Left ventricle myocardium inferior (tissue), 1 donor: ENCODE measurements at regions not wholly inside any gene's neighbourhood (a gene's known extent, or its start where the extent isn't known, plus 50 kb on each side); places are given as distances from the start of the nearest gene placed in this dataset.

Experiments
- DNase-seq: peaks from one replicate; pipeline ENCODE4 v3.0.0-alpha.2; 2020
- H3K27ac ChIP-seq: fragments of 200-600 bp; replicated peaks from 2 replicates; pipeline ENCODE4 v1.8.0; 2021
- H3K27me3 ChIP-seq: fragments of 200-600 bp; 2 replicates; pipeline ENCODE4 v1.8.0; 2021; ENCODE audit warnings: low read depth
- H3K36me3 ChIP-seq: fragments of 200-600 bp; 2 replicates; pipeline ENCODE4 v1.8.0; 2021
- H3K4me1 ChIP-seq: fragments of 200-600 bp; 2 replicates; pipeline ENCODE4 v1.8.0; 2021
- H3K4me3 ChIP-seq: fragments of 200-600 bp; 2 replicates; pipeline ENCODE4 v1.8.0; 2021; ENCODE audit warnings: mild to moderate bottlenecking, moderate library complexity
- H3K9me3 ChIP-seq: fragments of 200-600 bp; replicated peaks from 2 replicates; pipeline ENCODE4 v1.8.0; 2021
- intact Hi-C: fragments of 100-400 bp; cut with micrococcal nuclease; formaldehyde crosslinking; loops from one replicate; pipeline ENCODE4 v1.11.0; 2022
- TF ChIP-seq, protein P1 (sequence below): fragments of 200-600 bp; IDR thresholded peaks from 2 replicates; pipeline ENCODE4 v1.8.0; 2021; ENCODE audit warnings: antibody characterized with exemption, mild to moderate bottlenecking, borderline replicate concordance
- donor health status: DM: no; HTN: yes; CAD: no; lungs with severe emphysema.

DNA sequence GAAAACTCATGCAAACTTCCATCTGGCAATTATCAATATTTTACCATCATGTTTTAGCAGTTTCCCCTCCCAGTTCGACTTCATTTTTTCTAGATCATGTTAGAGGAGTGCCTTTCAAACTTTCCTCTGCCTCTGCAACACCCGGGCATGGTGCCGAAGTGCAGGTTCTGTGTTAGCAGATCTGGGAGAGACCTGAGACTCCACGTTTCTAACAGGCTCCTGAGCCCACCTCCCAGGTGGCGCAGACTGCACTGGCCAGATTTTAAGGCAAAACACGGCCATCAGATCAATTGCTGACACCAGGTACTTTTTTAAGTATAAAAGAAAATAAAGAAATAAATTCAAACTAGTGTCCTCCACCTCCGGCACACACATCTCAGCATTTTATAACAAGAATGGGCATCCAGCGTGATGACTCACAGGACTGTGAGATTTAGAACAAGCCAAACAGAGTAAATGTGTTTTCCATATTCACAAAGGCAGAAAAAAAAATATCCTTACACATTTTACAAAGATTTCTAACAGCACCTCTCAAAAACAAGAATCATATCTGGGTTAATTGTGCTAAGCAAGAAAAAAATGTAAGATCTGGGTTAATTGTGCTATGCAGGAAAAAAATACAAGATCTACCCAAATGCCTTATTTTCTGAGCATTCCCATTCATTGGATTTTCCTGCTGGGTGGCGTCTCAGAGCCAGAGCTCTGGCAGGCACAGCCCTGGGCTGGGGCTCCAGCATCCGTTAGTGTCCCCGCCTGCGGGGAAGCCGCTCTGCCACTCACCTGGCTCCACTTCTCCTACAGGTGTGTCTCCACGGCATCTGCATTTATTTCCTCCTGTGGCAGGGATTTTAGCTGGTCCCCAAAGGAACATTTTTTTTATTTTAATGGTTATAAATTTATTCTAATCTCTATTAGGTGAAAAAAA lies 127.9 kb upstream of the SOX1 start:
- DNase-seq: no peak
- TF ChIP-seq, protein P1, sequence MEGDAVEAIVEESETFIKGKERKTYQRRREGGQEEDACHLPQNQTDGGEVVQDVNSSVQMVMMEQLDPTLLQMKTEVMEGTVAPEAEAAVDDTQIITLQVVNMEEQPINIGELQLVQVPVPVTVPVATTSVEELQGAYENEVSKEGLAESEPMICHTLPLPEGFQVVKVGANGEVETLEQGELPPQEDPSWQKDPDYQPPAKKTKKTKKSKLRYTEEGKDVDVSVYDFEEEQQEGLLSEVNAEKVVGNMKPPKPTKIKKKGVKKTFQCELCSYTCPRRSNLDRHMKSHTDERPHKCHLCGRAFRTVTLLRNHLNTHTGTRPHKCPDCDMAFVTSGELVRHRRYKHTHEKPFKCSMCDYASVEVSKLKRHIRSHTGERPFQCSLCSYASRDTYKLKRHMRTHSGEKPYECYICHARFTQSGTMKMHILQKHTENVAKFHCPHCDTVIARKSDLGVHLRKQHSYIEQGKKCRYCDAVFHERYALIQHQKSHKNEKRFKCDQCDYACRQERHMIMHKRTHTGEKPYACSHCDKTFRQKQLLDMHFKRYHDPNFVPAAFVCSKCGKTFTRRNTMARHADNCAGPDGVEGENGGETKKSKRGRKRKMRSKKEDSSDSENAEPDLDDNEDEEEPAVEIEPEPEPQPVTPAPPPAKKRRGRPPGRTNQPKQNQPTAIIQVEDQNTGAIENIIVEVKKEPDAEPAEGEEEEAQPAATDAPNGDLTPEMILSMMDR: no peak
- Histone ChIP-seq H3K27me3 (peaks cover 72% of the 10 kb centered on the region), H3K36me3 (no peaks in the 10 kb centered on the region), H3K4me3 (no peak overlapping the region), H3K27ac (no peak overlapping the region), H3K4me1 (no peaks in the 10 kb centered on the region), H3K9me3 (peaks cover 15% of the 10 kb centered on the region)
- intact Hi-C loops: no loop called here

DNA sequence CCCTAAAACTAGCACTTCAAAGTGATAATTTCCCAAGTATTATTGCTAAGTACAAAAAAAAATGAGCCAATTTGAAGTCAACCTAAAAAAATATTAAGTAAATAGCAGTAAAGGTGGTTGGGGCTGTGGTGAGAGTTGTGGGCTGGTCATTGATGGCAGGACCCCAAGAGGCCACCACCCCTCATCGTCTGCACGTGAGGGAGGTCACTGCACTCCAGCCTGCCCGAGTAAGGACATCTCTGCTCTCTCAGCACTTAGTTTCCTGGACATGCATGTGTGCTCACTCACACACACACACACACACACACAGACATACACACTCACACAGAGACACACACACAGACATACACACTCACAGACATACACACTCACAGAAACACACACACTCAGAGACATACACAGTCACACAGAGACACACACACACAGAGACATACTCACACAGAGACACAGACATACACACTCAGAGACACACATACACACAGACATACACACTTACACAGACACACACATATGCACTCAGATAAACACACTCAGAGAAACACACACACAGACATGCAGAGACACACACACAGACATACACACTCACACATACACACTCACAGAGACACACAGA lies 127.2 kb upstream of the SOX1 start:
- H3K27me3 ChIP-seq: peaks cover 80% of the 10 kb centered on the region
- TF ChIP-seq, protein P1: no peak
- peaks cover 11% of the 10 kb centered on the region for H3K9me3 ChIP-seq
- no peaks in the 10 kb centered on the region for H3K36me3 ChIP-seq
- H3K4me1 ChIP-seq: no peaks in the 10 kb centered on the region
- no peak overlapping the region for H3K4me3 ChIP-seq
- no peak for DNase-seq
- H3K27ac ChIP-seq: no peak overlapping the region
- intact Hi-C loops: no loop called here

GRCh38 chr13:111940892-111941291 lies 126.1 kb upstream of the SOX1 start:
- no peak for DNase-seq
- no peaks in the 10 kb centered on the region for H3K4me1 ChIP-seq
- TF ChIP-seq, protein P1: no peak

DNA sequence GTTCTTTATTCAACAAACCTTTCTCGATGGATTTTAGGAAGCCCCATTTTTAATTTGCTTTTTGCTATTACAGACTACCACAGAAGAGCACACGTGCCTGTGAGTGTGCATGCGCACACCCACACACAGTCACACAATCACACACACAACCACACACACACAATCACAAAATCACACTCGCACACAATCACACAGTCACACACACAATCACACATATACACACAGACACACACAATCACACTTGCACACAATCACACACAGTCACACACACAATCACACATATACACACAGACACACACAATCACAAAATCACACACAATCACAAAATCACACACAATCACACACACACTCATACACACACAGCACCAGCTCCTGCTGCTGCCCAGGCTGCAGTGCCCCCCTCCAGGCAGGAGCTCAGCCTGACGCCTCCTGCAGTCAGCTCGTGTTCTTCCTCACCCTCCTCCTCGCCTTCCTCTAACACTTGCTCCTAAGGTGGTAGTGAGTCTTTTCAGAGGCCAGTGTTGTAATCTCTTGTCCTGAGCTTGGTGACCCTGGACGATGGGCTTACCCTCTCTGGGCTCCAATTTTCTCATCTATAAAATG lies 125.0 kb upstream of the SOX1 start:
- no peak for DNase-seq
- Histone ChIP-seq H3K4me3 (no peak overlapping the region), H3K36me3 (no peaks in the 10 kb centered on the region), H3K27me3 (peaks cover 92% of the 10 kb centered on the region), H3K27ac (no peak overlapping the region), H3K9me3 (no peaks in the 10 kb centered on the region), H3K4me1 (no peaks in the 10 kb centered on the region)
- TF ChIP-seq, protein P1: no peak
- intact Hi-C loops: no loop called here

More at GRCh38 chr13:111940892-111941291, 126.1 kb upstream of the SOX1 start:
- Histone ChIP-seq H3K27ac (no peak overlapping the region), H3K27me3 (peaks cover 88% of the 10 kb centered on the region), H3K36me3 (no peaks in the 10 kb centered on the region), H3K9me3 (peaks cover 2% of the 10 kb centered on the region), H3K4me3 (no peak overlapping the region)
- intact Hi-C loops: no loop called here

GRCh38 chr13:111943229-111943795 lies 123.6 kb upstream of the SOX1 start:
- no peak overlapping the region for H3K4me3 ChIP-seq
- H3K9me3 ChIP-seq: no peaks in the 10 kb centered on the region
- TF ChIP-seq, protein P1: no peak
- H3K4me1 ChIP-seq: no peaks in the 10 kb centered on the region
- no peak for DNase-seq
- H3K27me3 ChIP-seq: peaks cover 90% of the 10 kb centered on the region
- no peak overlapping the region for H3K27ac ChIP-seq
- intact Hi-C loops: no loop called here
- no peaks in the 10 kb centered on the region for H3K36me3 ChIP-seq
